Neural cell (in vitro differentiated cells): ENCODE measurements at regions not wholly inside any gene's neighbourhood (a gene's known extent, or its start where the extent isn't known, plus 50 kb on each side); places are given as distances from the start of the nearest gene placed in this dataset.

Source experiments
- H2AFZ ChIP-seq: fragments of 200-600, 300-800 bp; sonication (generic), shearing (Covaris generic); 2 replicates; pipeline ENCODE4 v1.6.0; 2014; ENCODE audit warnings: low read depth, mild to moderate bottlenecking, antibody characterized with exemption, low read length, moderate library complexity
- H3F3A ChIP-seq: fragments of 200-600 bp; shearing (Covaris generic); 2 replicates; pipeline ENCODE4 v1.6.1; 2016; ENCODE audit warnings: mild to moderate bottlenecking, moderate library complexity, mixed read lengths, antibody characterized with exemption, low read length; ENCODE audit not compliant: insufficient read depth, poor library complexity, severe bottlenecking
- H3K27ac ChIP-seq: fragments of 200-600, 300-800 bp; sonication (generic), shearing (Covaris generic); 2 replicates; pipeline ENCODE4 v1.5.1; 2014; ENCODE audit warnings: mild to moderate bottlenecking, low read length, moderate library complexity
- H3K27me3 ChIP-seq: fragments of 300-800, 200-600 bp; sonication (generic), shearing (Covaris generic); 2 replicates; pipeline ENCODE4 v1.6.0; 2014; ENCODE audit warnings: mild to moderate bottlenecking, low read depth, low read length, moderate library complexity; ENCODE audit not compliant: insufficient read depth
- H3K36me3 ChIP-seq: fragments of 300-800, 200-600 bp; sonication (generic), shearing (Covaris generic); 2 replicates; pipeline ENCODE4 v1.5.1; 2014; ENCODE audit warnings: mild to moderate bottlenecking, antibody characterized with exemption, low read length, moderate library complexity; ENCODE audit not compliant: insufficient read depth
- H3K4me2 ChIP-seq: fragments of 300-800, 200-600 bp; sonication (generic), shearing (Covaris generic); 2 replicates; pipeline ENCODE4 v1.6.0; 2014; ENCODE audit warnings: mild to moderate bottlenecking, low read length
- H3K4me3 ChIP-seq: fragments of 300-800, 200-600 bp; sonication (generic), shearing (Covaris generic); 2 replicates; pipeline ENCODE4 v1.5.1; 2014; ENCODE audit warnings: mild to moderate bottlenecking, low read length, moderate library complexity
- H3K79me2 ChIP-seq: fragments of 200-600 bp; shearing (Covaris generic); replicated peaks from 2 replicates; pipeline ENCODE4 v1.6.0; 2014; ENCODE audit warnings: mild to moderate bottlenecking, low read length, moderate library complexity; ENCODE audit not compliant: insufficient read depth
- H3K9ac ChIP-seq: fragments of 300-800, 200-600 bp; sonication (generic), shearing (Covaris generic); 2 replicates; pipeline ENCODE4 v1.6.1; 2016; ENCODE audit warnings: mild to moderate bottlenecking, low read length, mixed read lengths
- H3K9me2 ChIP-seq: fragments of 200-600 bp; shearing (Covaris generic); 2 replicates; pipeline ENCODE4 v1.6.1; 2016; ENCODE audit warnings: mild to moderate bottlenecking, low read length, mixed read lengths; ENCODE audit not compliant: insufficient read depth
- H3K9me3 ChIP-seq: fragments of 200-600, 300-800 bp; sonication (generic), shearing (Covaris generic); 2 replicates; pipeline ENCODE4 v1.6.1; 2016; ENCODE audit warnings: mild to moderate bottlenecking, mixed run types, low read length, moderate library complexity, mixed read lengths
- H4K20me1 ChIP-seq: fragments of 200-600 bp; shearing (Covaris generic); 2 replicates; pipeline ENCODE4 v1.6.1; 2016; ENCODE audit warnings: mild to moderate bottlenecking, mixed run types; ENCODE audit not compliant: insufficient read depth
- EP300 ChIP-seq: fragments of 450-650 bp; conservative IDR thresholded peaks from 2 replicates; pipeline ENCODE4 v1.6.1; 2014; ENCODE audit warnings: antibody characterized with exemption, mild to moderate bottlenecking, moderate library complexity; ENCODE audit not compliant: poor library complexity, severe bottlenecking
- EZH2 ChIP-seq: fragments of 200-600, 300-800 bp; shearing (Covaris generic), sonication (generic); IDR thresholded peaks from 2 replicates; pipeline ENCODE4 v1.6.1; 2014; ENCODE audit warnings: antibody characterized with exemption, low read length, borderline replicate concordance, mild to moderate bottlenecking; ENCODE audit not compliant: insufficient read depth, poor library complexity, severe bottlenecking
- MXI1 ChIP-seq: fragments of 450-650 bp; conservative IDR thresholded peaks from 2 replicates; pipeline ENCODE4 v1.6.1; 2014; ENCODE audit warnings: antibody characterized with exemption, mild to moderate bottlenecking; ENCODE audit not compliant: poor library complexity, severe bottlenecking
- POLR2AphosphoS5 ChIP-seq: IDR thresholded peaks from 2 replicates; pipeline ENCODE4 v1.6.1; 2012
- RAD21 ChIP-seq: fragments of 450-650 bp; conservative IDR thresholded peaks from 2 replicates; pipeline ENCODE4 v1.6.1; 2014; ENCODE audit warnings: antibody characterized with exemption, mild to moderate bottlenecking, moderate library complexity
- SMC3 ChIP-seq: fragments of 450-650 bp; conservative IDR thresholded peaks from 2 replicates; pipeline ENCODE4 v1.6.1; 2014; ENCODE audit warnings: antibody characterized with exemption, mild to moderate bottlenecking, moderate library complexity; ENCODE audit not compliant: poor library complexity
- TAF1 ChIP-seq: IDR thresholded peaks from 2 replicates; pipeline ENCODE4 v1.6.1; 2012; ENCODE audit warnings: low read depth
- TF ChIP-seq, protein P1 (sequence below): IDR thresholded peaks from 2 replicates; pipeline ENCODE4 v1.6.1; 2012; ENCODE audit warnings: borderline replicate concordance
- TF ChIP-seq, protein P2 (sequence below): fragments of 450-650 bp; IDR thresholded peaks from 2 replicates; pipeline ENCODE4 v1.5.1; 2014; ENCODE audit warnings: antibody characterized with exemption, mild to moderate bottlenecking, moderate library complexity; ENCODE audit not compliant: poor library complexity, severe bottlenecking

DNA sequence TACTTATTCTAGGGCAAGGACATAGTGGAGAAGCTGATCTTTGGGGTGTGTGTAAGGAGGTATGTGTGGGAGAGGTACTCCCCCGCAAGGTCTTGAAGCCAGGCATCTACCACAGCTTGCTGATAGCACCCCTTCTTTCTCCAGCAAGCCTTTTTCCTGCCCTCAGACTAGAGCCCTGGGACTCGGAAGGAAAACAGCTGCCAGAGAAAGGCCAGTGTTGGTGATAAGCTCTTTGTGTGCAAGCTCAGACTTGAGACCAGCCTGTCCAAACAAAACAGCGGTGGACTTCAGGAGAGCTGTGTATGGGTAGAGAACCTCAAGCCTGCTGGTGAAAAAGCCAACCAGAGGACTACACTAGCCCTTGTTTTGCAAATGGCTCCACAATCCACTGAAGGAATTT is 1028.6 kb downstream of the MCTP2 start:
- Histone ChIP-seq H3F3A (no peaks in the 10 kb centered on the region), H3K9me2 (no peaks in the 10 kb centered on the region), H3K36me3 (no peaks in the 10 kb centered on the region), H3K9ac (no peak overlapping the region), H3K9me3 (no peaks in the 10 kb centered on the region), H2AFZ (no peak overlapping the region), H3K4me3 (no peak overlapping the region), H3K27me3 (peaks cover 27% of the 10 kb centered on the region), H3K27ac (no peak overlapping the region), H3K79me2 (no peaks in the 10 kb centered on the region), H3K4me2 (no peak overlapping the region), H4K20me1 (no peaks in the 10 kb centered on the region)
- no peak for TF ChIP-seq POLR2AphosphoS5
- no peak for TF ChIP-seq TAF1
- TF ChIP-seq EZH2: no peak
- TF ChIP-seq, protein P1, sequence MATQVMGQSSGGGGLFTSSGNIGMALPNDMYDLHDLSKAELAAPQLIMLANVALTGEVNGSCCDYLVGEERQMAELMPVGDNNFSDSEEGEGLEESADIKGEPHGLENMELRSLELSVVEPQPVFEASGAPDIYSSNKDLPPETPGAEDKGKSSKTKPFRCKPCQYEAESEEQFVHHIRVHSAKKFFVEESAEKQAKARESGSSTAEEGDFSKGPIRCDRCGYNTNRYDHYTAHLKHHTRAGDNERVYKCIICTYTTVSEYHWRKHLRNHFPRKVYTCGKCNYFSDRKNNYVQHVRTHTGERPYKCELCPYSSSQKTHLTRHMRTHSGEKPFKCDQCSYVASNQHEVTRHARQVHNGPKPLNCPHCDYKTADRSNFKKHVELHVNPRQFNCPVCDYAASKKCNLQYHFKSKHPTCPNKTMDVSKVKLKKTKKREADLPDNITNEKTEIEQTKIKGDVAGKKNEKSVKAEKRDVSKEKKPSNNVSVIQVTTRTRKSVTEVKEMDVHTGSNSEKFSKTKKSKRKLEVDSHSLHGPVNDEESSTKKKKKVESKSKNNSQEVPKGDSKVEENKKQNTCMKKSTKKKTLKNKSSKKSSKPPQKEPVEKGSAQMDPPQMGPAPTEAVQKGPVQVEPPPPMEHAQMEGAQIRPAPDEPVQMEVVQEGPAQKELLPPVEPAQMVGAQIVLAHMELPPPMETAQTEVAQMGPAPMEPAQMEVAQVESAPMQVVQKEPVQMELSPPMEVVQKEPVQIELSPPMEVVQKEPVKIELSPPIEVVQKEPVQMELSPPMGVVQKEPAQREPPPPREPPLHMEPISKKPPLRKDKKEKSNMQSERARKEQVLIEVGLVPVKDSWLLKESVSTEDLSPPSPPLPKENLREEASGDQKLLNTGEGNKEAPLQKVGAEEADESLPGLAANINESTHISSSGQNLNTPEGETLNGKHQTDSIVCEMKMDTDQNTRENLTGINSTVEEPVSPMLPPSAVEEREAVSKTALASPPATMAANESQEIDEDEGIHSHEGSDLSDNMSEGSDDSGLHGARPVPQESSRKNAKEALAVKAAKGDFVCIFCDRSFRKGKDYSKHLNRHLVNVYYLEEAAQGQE: no peak

DNA sequence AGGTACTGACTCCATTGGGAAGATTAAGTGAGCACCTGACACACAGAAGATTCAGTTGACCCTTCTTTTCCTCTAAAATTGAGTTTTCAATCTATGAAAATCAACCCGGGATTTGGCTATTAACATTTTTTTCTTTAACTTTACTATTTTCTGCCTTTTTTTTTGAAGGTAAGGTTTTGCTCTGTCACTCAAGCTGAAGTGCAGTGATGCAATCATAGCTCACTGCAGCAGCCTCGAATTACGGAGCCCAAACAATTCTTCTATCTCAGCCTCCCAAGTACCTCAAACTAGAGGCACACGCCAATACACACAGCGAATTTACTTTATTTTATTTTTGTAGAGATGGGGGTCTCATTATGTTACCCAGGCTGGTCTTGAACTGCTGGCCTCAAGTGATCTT is 1029.5 kb downstream of the MCTP2 start:
- no peak overlapping the region for H3K4me3 ChIP-seq
- no peaks in the 10 kb centered on the region for H3F3A ChIP-seq
- no peak overlapping the region for H3K9ac ChIP-seq
- peaks cover 27% of the 10 kb centered on the region for H3K27me3 ChIP-seq
- TF ChIP-seq, protein P1: no peak
- TF ChIP-seq RAD21 (no peak), POLR2AphosphoS5 (no peak), MXI1 (no peak), EP300 (no peak), EZH2 (no peak), SMC3 (no peak)
- TF ChIP-seq, protein P2, sequence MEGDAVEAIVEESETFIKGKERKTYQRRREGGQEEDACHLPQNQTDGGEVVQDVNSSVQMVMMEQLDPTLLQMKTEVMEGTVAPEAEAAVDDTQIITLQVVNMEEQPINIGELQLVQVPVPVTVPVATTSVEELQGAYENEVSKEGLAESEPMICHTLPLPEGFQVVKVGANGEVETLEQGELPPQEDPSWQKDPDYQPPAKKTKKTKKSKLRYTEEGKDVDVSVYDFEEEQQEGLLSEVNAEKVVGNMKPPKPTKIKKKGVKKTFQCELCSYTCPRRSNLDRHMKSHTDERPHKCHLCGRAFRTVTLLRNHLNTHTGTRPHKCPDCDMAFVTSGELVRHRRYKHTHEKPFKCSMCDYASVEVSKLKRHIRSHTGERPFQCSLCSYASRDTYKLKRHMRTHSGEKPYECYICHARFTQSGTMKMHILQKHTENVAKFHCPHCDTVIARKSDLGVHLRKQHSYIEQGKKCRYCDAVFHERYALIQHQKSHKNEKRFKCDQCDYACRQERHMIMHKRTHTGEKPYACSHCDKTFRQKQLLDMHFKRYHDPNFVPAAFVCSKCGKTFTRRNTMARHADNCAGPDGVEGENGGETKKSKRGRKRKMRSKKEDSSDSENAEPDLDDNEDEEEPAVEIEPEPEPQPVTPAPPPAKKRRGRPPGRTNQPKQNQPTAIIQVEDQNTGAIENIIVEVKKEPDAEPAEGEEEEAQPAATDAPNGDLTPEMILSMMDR: no peak
- H3K79me2 ChIP-seq: no peaks in the 10 kb centered on the region
- H3K9me2 ChIP-seq: no peaks in the 10 kb centered on the region
- no peaks in the 10 kb centered on the region for H3K36me3 ChIP-seq
- H2AFZ ChIP-seq: no peak overlapping the region
- H3K9me3 ChIP-seq: no peaks in the 10 kb centered on the region
- H3K4me2 ChIP-seq: no peak overlapping the region
- no peak overlapping the region for H3K27ac ChIP-seq
- H4K20me1 ChIP-seq: no peaks in the 10 kb centered on the region
